Fibroblast of lung (primary cell): ENCODE measurements at regions not wholly inside any gene's neighbourhood (a gene's known extent, or its start where the extent isn't known, plus 50 kb on each side); places are given as distances from the start of the nearest gene placed in this dataset.

Experiments used
- CTCF ChIP-seq, 2 donors: IDR thresholded peaks in 1 of 2; conservative IDR thresholded peaks in 1 of 2; 1 replicate in 1 of 2; 2 replicates in 1 of 2; pipeline ENCODE4 v1.5.1; 2011 to 2012; ENCODE audit warnings: low read length in 2 of 2, control low read depth in 1 of 2, inconsistent platforms in 1 of 2, low read depth in 1 of 2, mild to moderate bottlenecking in 1 of 2
- EZH2 ChIP-seq: IDR thresholded peaks from 2 replicates; pipeline ENCODE4 v1.5.1; 2012; ENCODE audit warnings: low read length, control low read depth, mild to moderate bottlenecking; ENCODE audit errors: missing control alignments

DNA sequence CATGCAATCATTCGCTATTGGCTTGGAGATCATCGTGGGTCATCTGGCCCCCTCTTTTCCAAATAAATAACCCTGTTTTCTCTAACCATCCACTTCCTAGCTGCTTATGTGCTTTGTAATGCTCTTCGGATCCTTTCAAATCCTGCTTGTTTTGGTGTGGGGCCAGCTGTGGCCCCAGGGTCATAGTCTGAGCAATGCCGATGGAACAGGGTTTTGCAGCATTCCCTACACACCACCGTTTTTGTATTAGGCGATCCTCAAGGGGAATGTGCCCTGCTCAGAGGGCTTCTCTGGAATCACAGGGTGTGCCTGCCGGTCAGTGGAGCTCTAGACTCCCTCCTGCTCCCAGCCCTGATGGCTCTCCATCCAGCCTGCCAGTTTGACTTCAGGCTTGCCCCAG is 78.1 kb upstream of the NRXN3 start:
- TF ChIP-seq EZH2: no peak
- no peak for TF ChIP-seq CTCF (conservative IDR thresholded peaks at IDR 0.05 in 1 of 2, IDR thresholded peaks at IDR 0.05 in 1 of 2; ENCODE audit: low read depth in 1 of 2, low read length in 2 of 2)
